SK-N-SH (cell line): ENCODE measurements at regions not wholly inside any gene's neighbourhood (a gene's known extent, or its start where the extent isn't known, plus 50 kb on each side); places are given as distances from the start of the nearest gene placed in this dataset.
A peak's percentile ranks its signal among the peaks of the same experiment; 100 is the strongest.

ENCODE experiments used
- CTCF ChIA-PET: fragments of 300-600, 350-600 bp; formaldehyde crosslinking; extraction: SDS; loops from one replicate; lab custom pipeline; 2021; lab: Yijun Ruan, JAX
- POLR2A ChIA-PET: fragments of 350-600 bp; sonication (Branson Sonifier 250); formaldehyde crosslinking; extraction: SDS; loops from one replicate; lab custom pipeline; 2020; ENCODE audit warnings: antibody characterized with exemption, inconsistent platforms; lab: Yijun Ruan, JAX
- DNase-seq: peaks from one replicate; pipeline ENCODE4 v3.0.0; 2012
- H2AFZ ChIP-seq: fragments of 200-600 bp; sonication (generic); 2 replicates; pipeline ENCODE4 v1.8.1; 2016; ENCODE audit warnings: antibody characterized with exemption, mild to moderate bottlenecking, low read depth
- H3F3A ChIP-seq: fragments of 200-600 bp; sonication (generic); replicated peaks from 2 replicates; pipeline ENCODE3; 2016; ENCODE audit warnings: antibody characterized with exemption, mild to moderate bottlenecking; ENCODE audit not compliant: insufficient read depth
- H3K27ac ChIP-seq, 2 experiments: fragments of 200-500 bp in 1 of 2; fragments of 200-600 bp in 1 of 2; sonication (Bioruptor generic) in 1 of 2; sonication (generic), shearing (Covaris generic) in 1 of 2; 2 replicates each; pipeline versions ENCODE4 v1.5.1 to v1.6.1; 2014 to 2016; ENCODE audit warnings: low read depth in 2 of 2, inconsistent platforms in 1 of 2, low read length in 1 of 2, mild to moderate bottlenecking in 1 of 2, mixed read lengths in 1 of 2
- H3K27me3 ChIP-seq: fragments of 200-600 bp; sonication (generic), shearing (Covaris generic); 2 replicates; pipeline ENCODE4 v1.6.1; 2016; ENCODE audit warnings: mixed run types; ENCODE audit not compliant: insufficient read depth
- H3K36me3 ChIP-seq, 2 experiments: fragments of 200-500 bp in 1 of 2; fragments of 200-600 bp in 1 of 2; sonication (Bioruptor generic) in 1 of 2; sonication (generic) in 1 of 2; replicated peaks in 1 of 2; 2 replicates each; pipeline versions ENCODE3 to v1.5.1; 2014 to 2016; ENCODE audit warnings: low read length in 1 of 2, mild to moderate bottlenecking in 1 of 2; ENCODE audit not compliant: insufficient read depth in 2 of 2, control insufficient read depth in 1 of 2
- H3K4me1 ChIP-seq, 2 experiments: fragments of 200-500 bp in 1 of 2; fragments of 200-600 bp in 1 of 2; sonication (Bioruptor generic) in 1 of 2; sonication (generic), shearing (Covaris generic) in 1 of 2; 2 replicates each; pipeline versions ENCODE4 v1.5.1 to v1.6.1; 2014 to 2016; ENCODE audit warnings: low read depth in 1 of 2, low read length in 1 of 2, mixed run types in 1 of 2; ENCODE audit not compliant: insufficient read depth in 2 of 2, control insufficient read depth in 1 of 2
- H3K4me2 ChIP-seq: fragments of 200-600 bp; sonication (generic), shearing (Covaris generic); 2 replicates; pipeline ENCODE4 v1.6.1; 2017; ENCODE audit warnings: mixed run types
- H3K4me3 ChIP-seq, 2 experiments: fragments of 200-500 bp in 1 of 2; fragments of 200-600 bp in 1 of 2; sonication (Bioruptor generic) in 1 of 2; sonication (generic), shearing (Covaris generic) in 1 of 2; 2 replicates each; pipeline versions ENCODE4 v1.5.1 to v1.8.1; 2014 to 2016; ENCODE audit warnings: low read depth in 2 of 2, inconsistent platforms in 1 of 2, low read length in 1 of 2, mild to moderate bottlenecking in 1 of 2, mixed read lengths in 1 of 2, moderate library complexity in 1 of 2
- H3K79me2 ChIP-seq: fragments of 200-600 bp; sonication (generic); 2 replicates; pipeline ENCODE4 v1.8.1; 2017; ENCODE audit warnings: mild to moderate bottlenecking; ENCODE audit not compliant: insufficient read depth
- H3K9ac ChIP-seq: fragments of 200-600 bp; sonication (generic); 2 replicates; pipeline ENCODE4 v1.6.1; 2017; ENCODE audit warnings: mixed run types
- H3K9me2 ChIP-seq: fragments of 200-600 bp; sonication (generic); 2 replicates; pipeline ENCODE4 v1.6.1; 2017; ENCODE audit warnings: mixed run types
- H3K9me3 ChIP-seq: fragments of 200-600 bp; sonication (generic); 2 replicates; pipeline ENCODE4 v1.6.1; 2017; ENCODE audit warnings: mixed run types, mild to moderate bottlenecking, moderate library complexity
- H4K20me1 ChIP-seq: fragments of 200-600 bp; sonication (generic); 2 replicates; pipeline ENCODE4 v1.6.1; 2017; ENCODE audit warnings: mild to moderate bottlenecking, mixed run types; ENCODE audit not compliant: insufficient read depth
- CHD2 ChIP-seq: fragments of 150-350 bp; IDR thresholded peaks from 2 replicates; pipeline ENCODE4 v1.6.1; 2018; ENCODE audit warnings: low read length; ENCODE audit not compliant: partially characterized antibody
- CTCF ChIP-seq: fragments of 200-600 bp; sonication (generic); IDR thresholded peaks from 2 replicates; pipeline ENCODE4 v1.6.1; 2017; ENCODE audit warnings: antibody characterized with exemption, mild to moderate bottlenecking, moderate library complexity
- FOSL2 ChIP-seq: IDR thresholded peaks from 2 replicates; pipeline ENCODE4 v1.4.0; 2012; ENCODE audit warnings: low read depth, mild to moderate bottlenecking, moderate library complexity, borderline replicate concordance
- FOXJ3 ChIP-seq: sonication (generic); formaldehyde crosslinking; IDR thresholded peaks from 2 replicates; pipeline ENCODE4 v1.5.1; 2020; ENCODE audit warnings: mild to moderate bottlenecking, missing genetic modification reagents
- FOXM1 ChIP-seq: IDR thresholded peaks from 2 replicates; pipeline ENCODE4 v1.4.0; 2012; ENCODE audit warnings: low read depth, mild to moderate bottlenecking
- GABPA ChIP-seq: IDR thresholded peaks from 2 replicates; pipeline ENCODE4 v1.4.0; 2012; ENCODE audit warnings: low read depth, mild to moderate bottlenecking
- IRF3 ChIP-seq: fragments of 150-350 bp; IDR thresholded peaks from 2 replicates; pipeline ENCODE4 v1.6.1; 2016; ENCODE audit warnings: mild to moderate bottlenecking, low read depth, low read length
- JUND ChIP-seq: IDR thresholded peaks from 2 replicates; pipeline ENCODE4 v1.4.0; 2012
- MAX ChIP-seq: IDR thresholded peaks from 2 replicates; pipeline ENCODE4 v1.4.0; 2012; ENCODE audit warnings: low read depth
- MEF2A ChIP-seq: IDR thresholded peaks from 2 replicates; pipeline ENCODE4 v1.4.0; 2012; ENCODE audit warnings: low read depth, borderline replicate concordance
- MXI1 ChIP-seq: IDR thresholded peaks from 2 replicates; pipeline ENCODE4 v1.6.1; 2012; ENCODE audit warnings: mild to moderate bottlenecking, low read depth, low read length, improper control_type of control experiment
- NFIC ChIP-seq: IDR thresholded peaks from 2 replicates; pipeline ENCODE4 v1.4.0; 2012; ENCODE audit warnings: borderline replicate concordance
- PBX3 ChIP-seq: IDR thresholded peaks from 2 replicates; pipeline ENCODE4; 2012
- POLR2AphosphoS5 ChIP-seq: IDR thresholded peaks from 2 replicates; pipeline ENCODE4 v1.6.1; 2012; ENCODE audit warnings: low read depth, low read length
- RCOR1 ChIP-seq: fragments of 150-350 bp; IDR thresholded peaks from 2 replicates; pipeline ENCODE4 v1.6.1; 2017; ENCODE audit warnings: antibody characterized with exemption, low read length
- REST ChIP-seq: IDR thresholded peaks from 2 replicates; pipeline ENCODE4 v1.6.1; 2012; ENCODE audit warnings: mild to moderate bottlenecking, low read depth, low read length, moderate library complexity
- RFX5 ChIP-seq: IDR thresholded peaks from 2 replicates; pipeline ENCODE4 v1.6.1; 2012; ENCODE audit warnings: mild to moderate bottlenecking, improper control_type of control experiment, low read length
- RXRA ChIP-seq: IDR thresholded peaks from 2 replicates; pipeline ENCODE4 v1.4.0; 2012; ENCODE audit warnings: low read depth, mild to moderate bottlenecking, borderline replicate concordance
- SMC3 ChIP-seq: IDR thresholded peaks from 2 replicates; pipeline ENCODE4 v1.6.1; 2012; ENCODE audit warnings: low read depth, low read length, improper control_type of control experiment
- TAF1 ChIP-seq: IDR thresholded peaks from 2 replicates; pipeline ENCODE4 v1.6.1; 2012; ENCODE audit warnings: low read depth, mild to moderate bottlenecking, low read length, moderate library complexity, borderline replicate concordance
- TCF12 ChIP-seq: IDR thresholded peaks from 2 replicates; pipeline ENCODE4 v1.4.0; 2012
- TEAD4 ChIP-seq: IDR thresholded peaks from 2 replicates; pipeline ENCODE4 v1.4.0; 2012; ENCODE audit warnings: mild to moderate bottlenecking, borderline replicate concordance; ENCODE audit not compliant: insufficient read depth
- USF1 ChIP-seq: IDR thresholded peaks from 2 replicates; pipeline ENCODE4 v1.4.0; 2012; ENCODE audit warnings: low read depth, borderline replicate concordance
- USF2 ChIP-seq: fragments of 150-350 bp; IDR thresholded peaks from 2 replicates; pipeline ENCODE4 v1.6.1; 2017; ENCODE audit warnings: antibody characterized with exemption, low read length, low read depth, borderline replicate concordance
- YY1 ChIP-seq: IDR thresholded peaks from 2 replicates; pipeline ENCODE4 v1.4.0; 2012; ENCODE audit warnings: low read depth, mild to moderate bottlenecking
- WGBS: methylation state at CpG from one replicate; pipeline ENCODE4 v1.1.6; 2017; ENCODE audit warnings: low lambda C conversion rate; 5-methylcytosine and 5-hydroxymethylcytosine counted together

- 35% methylated on average over 5 of the region's 5 CpGs for WGBS
- 0 out of 2 replicates have a peak, but pooled peaks have one; percentile 18 for TF ChIP-seq MAX
- peak; percentile 54; the same call in 1 of the 2 replicates for TF ChIP-seq NFIC
- peak; percentile 78; the same call in 1 of the 2 replicates for TF ChIP-seq FOSL2
- TF ChIP-seq SMC3 = no peak
- no peak for TF ChIP-seq USF2
- no peak for TF ChIP-seq REST
- TF ChIP-seq FOXM1 = 0 out of 2 replicates have a peak, but pooled peaks have one; percentile 24
- no peak for TF ChIP-seq GABPA
- peak; percentile 84 for TF ChIP-seq JUND
- TF ChIP-seq RCOR1 = no peak
- no peak for TF ChIP-seq CTCF
- TF ChIP-seq CHD2 = no peak
- peak; percentile 73 for TF ChIP-seq TCF12
- peak; percentile 21; the same call in 1 of the 2 replicates for TF ChIP-seq RXRA
- no peak for TF ChIP-seq TAF1
- peak; percentile 85 for TF ChIP-seq PBX3
- no peak for TF ChIP-seq MXI1
- peak; percentile 74; the same call in 1 of the 2 replicates for TF ChIP-seq YY1
- TF ChIP-seq TEAD4 = peak; percentile 47; the same call in 1 of the 2 replicates
- TF ChIP-seq MEF2A = peak; percentile 27; the same call in 1 of the 2 replicates
- TF ChIP-seq IRF3 = no peak
- TF ChIP-seq RFX5 = no peak
- peak; percentile 35; the same call in 1 of the 2 replicates for TF ChIP-seq POLR2AphosphoS5
- no peak for TF ChIP-seq FOXJ3 (CRISPR knock-in tag)
- TF ChIP-seq USF1 = no peak
These were observed 225.6 kb downstream of the ADAMTS9 start for GRCh38 chr3:64462203-64462602.

More at GRCh38 chr3:64462203-64462602, 225.6 kb downstream of the ADAMTS9 start:
- DNase-seq = no peak
- no peaks in the 10 kb centered on the region for H4K20me1 ChIP-seq
- H3F3A ChIP-seq = peaks cover 16% of the 10 kb centered on the region
- no peaks in the 10 kb centered on the region for H3K36me3 ChIP-seq
- no peaks in the 10 kb centered on the region for H3K79me2 ChIP-seq
- H3K4me1 ChIP-seq = peaks cover 0 to 12% of the 10 kb centered on the region in 2 experiments; a peak in 1 of 4 replicates
- no peaks in the 10 kb centered on the region for H3K9me2 ChIP-seq
- H3K27ac ChIP-seq = peak overlapping the region in 1 of 2 experiments; percentile 83; a peak in 2 of 4 replicates
- peak overlapping the region; percentile 2 to 39; a peak in 3 of 4 replicates for H3K4me3 ChIP-seq
- no peaks in the 10 kb centered on the region for H3K9me3 ChIP-seq
- H2AFZ ChIP-seq = peak overlapping the region; percentile 38; the same call in 1 of the 2 replicates
- peak overlapping the region; percentile 69 for H3K4me2 ChIP-seq
- ChIA-PET POLR2A (no interaction called here), CTCF (interaction anchor here (0.7 to 3.7 kb wide), 5 partner anchors 13 to 964 kb away, joined by 3 to 23 read pairs (median 9); no protein-coding TSS in a partner anchor)
- no peaks in the 10 kb centered on the region for H3K27me3 ChIP-seq
- H3K9ac ChIP-seq = peak overlapping the region; percentile 49; the same call in 1 of the 2 replicates
